ENCODE measurements at regions not wholly inside any gene's neighbourhood (a gene's known extent, or its start where the extent isn't known, plus 50 kb on each side); places are given as distances from the start of the nearest gene placed in this dataset.

DNA sequence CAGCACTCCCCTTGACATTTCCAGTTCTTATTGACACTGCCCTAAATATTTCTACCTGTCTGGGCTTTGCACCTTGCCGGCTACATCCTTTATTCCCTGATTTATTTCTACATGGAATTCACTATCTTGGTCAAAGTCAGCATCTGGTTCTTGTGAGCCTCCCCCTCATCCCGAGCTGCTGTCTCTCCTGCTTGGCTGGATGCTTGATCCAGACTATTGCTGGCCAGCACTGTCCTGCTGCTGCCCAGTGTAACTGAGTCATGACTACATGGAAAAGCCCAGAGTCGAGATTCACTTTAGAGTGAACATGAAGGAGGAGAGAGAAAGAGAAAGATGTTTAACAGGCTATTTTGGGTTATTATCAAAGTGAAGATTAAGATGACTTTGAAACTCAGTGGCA, 142.2 kb downstream of the OPN5 start:
- Mint-ChIP-seq H3K9me3 (no peaks in the 10 kb centered on the region), H3K36me3 (ENCODE audit: low read depth) (no peaks in the 10 kb centered on the region), H3K4me3 (no peak overlapping the region), H3K4me1 (ENCODE audit: low read depth) (no peaks in the 10 kb centered on the region), H3K27me3 (no peaks in the 10 kb centered on the region), H3K27ac (no peak overlapping the region)
- DNase-seq (no peak), ATAC-seq (ENCODE audit: poor library complexity) (no peak)
- ChIA-PET CTCF (no interaction called here), POLR2A (no interaction called here)
- no peak overlapping the region for H3K27ac ChIP-seq (ENCODE audit: low read depth in 1 of 2, low read length in 2 of 2)
- no peak overlapping the region for H3K4me3 ChIP-seq (ENCODE audit: low read length)
- TF ChIP-seq, protein P1, sequence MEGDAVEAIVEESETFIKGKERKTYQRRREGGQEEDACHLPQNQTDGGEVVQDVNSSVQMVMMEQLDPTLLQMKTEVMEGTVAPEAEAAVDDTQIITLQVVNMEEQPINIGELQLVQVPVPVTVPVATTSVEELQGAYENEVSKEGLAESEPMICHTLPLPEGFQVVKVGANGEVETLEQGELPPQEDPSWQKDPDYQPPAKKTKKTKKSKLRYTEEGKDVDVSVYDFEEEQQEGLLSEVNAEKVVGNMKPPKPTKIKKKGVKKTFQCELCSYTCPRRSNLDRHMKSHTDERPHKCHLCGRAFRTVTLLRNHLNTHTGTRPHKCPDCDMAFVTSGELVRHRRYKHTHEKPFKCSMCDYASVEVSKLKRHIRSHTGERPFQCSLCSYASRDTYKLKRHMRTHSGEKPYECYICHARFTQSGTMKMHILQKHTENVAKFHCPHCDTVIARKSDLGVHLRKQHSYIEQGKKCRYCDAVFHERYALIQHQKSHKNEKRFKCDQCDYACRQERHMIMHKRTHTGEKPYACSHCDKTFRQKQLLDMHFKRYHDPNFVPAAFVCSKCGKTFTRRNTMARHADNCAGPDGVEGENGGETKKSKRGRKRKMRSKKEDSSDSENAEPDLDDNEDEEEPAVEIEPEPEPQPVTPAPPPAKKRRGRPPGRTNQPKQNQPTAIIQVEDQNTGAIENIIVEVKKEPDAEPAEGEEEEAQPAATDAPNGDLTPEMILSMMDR (IDR thresholded peaks at IDR 0.05), result no peak
- H3K36me3 ChIP-seq (ENCODE audit: insufficient read depth, low read length), result no peaks in the 10 kb centered on the region
- H3K9me3 ChIP-seq (ENCODE audit: control insufficient read depth in 1 of 2, insufficient read depth in 1 of 2, low read length in 2 of 2), result no peaks in the 10 kb centered on the region
- no peaks in the 10 kb centered on the region for H3K27me3 ChIP-seq (ENCODE audit: control insufficient read depth in 1 of 2, insufficient read depth in 2 of 2, low read length in 2 of 2)
- H3K4me1 ChIP-seq (ENCODE audit: insufficient read depth, low read length), result no peaks in the 10 kb centered on the region
- intact Hi-C loops (cut with DNase I, micrococcal nuclease), result no loop called here

- no peaks in the 10 kb centered on the region for H3K9me3 Mint-ChIP-seq
- H3K4me3 Mint-ChIP-seq, result no peak overlapping the region
- H3K4me1 Mint-ChIP-seq (ENCODE audit: low read depth), result no peaks in the 10 kb centered on the region
- no peak overlapping the region for H3K27ac ChIP-seq (ENCODE audit: low read depth in 1 of 2, low read length in 2 of 2)
- no peaks in the 10 kb centered on the region for H3K9me3 ChIP-seq (ENCODE audit: control insufficient read depth in 1 of 2, insufficient read depth in 1 of 2, low read length in 2 of 2)
- ATAC-seq (ENCODE audit: poor library complexity) (no peak), DNase-seq (no peak)
- TF ChIP-seq, protein P1 (IDR thresholded peaks at IDR 0.05), result no peak
- no peak overlapping the region for H3K4me3 ChIP-seq (ENCODE audit: low read length)
- H3K4me1 ChIP-seq (ENCODE audit: insufficient read depth, low read length), result no peaks in the 10 kb centered on the region
- H3K27me3 Mint-ChIP-seq, result no peaks in the 10 kb centered on the region
- intact Hi-C loops (cut with DNase I, micrococcal nuclease), result no loop called here
- no peak overlapping the region for H3K27ac Mint-ChIP-seq
- ChIA-PET CTCF (no interaction called here), POLR2A (no interaction called here)
- no peaks in the 10 kb centered on the region for H3K36me3 ChIP-seq (ENCODE audit: insufficient read depth, low read length)
- no peaks in the 10 kb centered on the region for H3K36me3 Mint-ChIP-seq (ENCODE audit: low read depth)
- H3K27me3 ChIP-seq (ENCODE audit: control insufficient read depth in 1 of 2, insufficient read depth in 2 of 2, low read length in 2 of 2), result no peaks in the 10 kb centered on the region
Measured at GRCh38 chr6:47922391-47922790, 140.6 kb downstream of the OPN5 start.

GRCh38 chr6:47919875-47920274, 138.0 kb downstream of the OPN5 start:
- no peak for DNase-seq
- Histone ChIP-seq H3K36me3 (ENCODE audit: insufficient read depth, low read length) (no peaks in the 10 kb centered on the region), H3K9me3 (ENCODE audit: control insufficient read depth in 1 of 2, insufficient read depth in 1 of 2, low read length in 2 of 2) (no peaks in the 10 kb centered on the region), H3K27me3 (ENCODE audit: control insufficient read depth in 1 of 2, insufficient read depth in 2 of 2, low read length in 2 of 2) (no peaks in the 10 kb centered on the region), H3K4me3 (ENCODE audit: low read length) (no peak overlapping the region), H3K4me1 (ENCODE audit: insufficient read depth, low read length) (no peaks in the 10 kb centered on the region), H3K27ac (ENCODE audit: low read depth in 1 of 2, low read length in 2 of 2) (no peak overlapping the region)
- no peak for ATAC-seq (ENCODE audit: poor library complexity)
- intact Hi-C loops (cut with DNase I, micrococcal nuclease), result no loop called here
- no peaks in the 10 kb centered on the region for H3K9me3 Mint-ChIP-seq
- TF ChIP-seq, protein P1 (IDR thresholded peaks at IDR 0.05), result no peak
- H3K27me3 Mint-ChIP-seq, result no peaks in the 10 kb centered on the region
- CTCF ChIA-PET, result interaction anchor here (1.4 kb wide), 1 partner anchor 26 kb away, joined by 3 read pairs; no protein-coding TSS in a partner anchor
- POLR2A ChIA-PET, result no interaction called here
- H3K36me3 Mint-ChIP-seq (ENCODE audit: low read depth), result no peaks in the 10 kb centered on the region
- H3K4me1 Mint-ChIP-seq (ENCODE audit: low read depth), result no peaks in the 10 kb centered on the region
- no peak overlapping the region for H3K27ac Mint-ChIP-seq
- no peak overlapping the region for H3K4me3 Mint-ChIP-seq

Data from CD4-positive, alpha-beta T cell (primary cell).